NCI-H2107 treated with DMSO at 0.1 percent for 48 hours (cell line): ENCODE measurements at regions not wholly inside any gene's neighbourhood (a gene's known extent, or its start where the extent isn't known, plus 50 kb on each side); places are given as distances from the start of the nearest gene placed in this dataset.

Experiments used
- DNase-seq: peaks from one replicate; lab custom pipeline; 2025; ENCODE audit not compliant: unreplicated experiment; lab: John Stamatoyannopoulos, UW

DNA sequence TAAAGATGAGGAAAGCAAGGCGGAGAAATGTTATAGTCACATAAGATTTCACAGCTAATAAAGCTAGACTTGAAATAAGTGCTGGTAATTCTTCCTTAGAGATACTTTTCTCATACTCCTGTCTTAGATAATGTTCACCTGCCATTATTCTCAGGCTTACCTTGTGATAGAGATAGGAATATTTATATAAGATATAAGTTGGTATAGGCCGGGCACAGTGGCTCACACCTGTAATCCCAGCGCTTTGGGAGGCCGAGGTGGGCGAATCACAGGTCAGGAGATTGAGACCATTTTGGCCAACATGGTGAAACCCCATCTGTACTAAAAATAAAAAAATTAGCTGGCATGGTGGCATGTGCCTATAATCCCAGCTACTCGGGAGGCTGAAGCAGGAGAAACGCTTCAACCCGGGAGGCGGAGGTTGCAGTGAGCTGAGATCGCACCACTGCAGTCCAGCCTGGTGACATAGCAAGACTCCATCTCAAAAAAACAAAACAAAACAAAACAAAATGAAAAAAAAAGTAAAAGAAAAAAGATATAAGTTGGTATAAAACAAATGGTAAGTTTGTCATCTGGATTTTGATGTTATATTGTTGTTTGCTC lies 1918.4 kb downstream of the MAT2B start:
- DNase-seq: no peak

DNA sequence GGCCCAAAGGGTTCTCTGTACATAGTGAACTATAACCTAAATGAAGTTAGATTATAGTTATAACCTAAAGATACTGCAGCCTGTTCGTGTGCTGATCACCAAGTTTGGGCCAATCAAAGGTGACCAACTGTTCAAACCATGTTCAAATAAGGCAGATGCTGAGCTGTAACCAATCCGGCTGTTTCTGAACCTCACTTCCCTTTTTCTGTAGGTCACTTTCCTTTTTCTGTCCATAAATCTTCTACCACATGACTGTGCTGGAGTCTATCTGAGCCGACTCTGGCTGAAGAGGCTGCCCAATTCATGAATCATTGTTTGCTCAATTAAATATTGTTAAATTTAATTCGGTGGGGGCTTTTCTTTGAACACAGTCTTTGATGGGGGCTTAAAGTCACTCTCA lies 1920.2 kb downstream of the MAT2B start:
- DNase-seq: no peak

GRCh38 chr5:165448753-165449152 lies 1943.3 kb downstream of the MAT2B start:
- no peak for DNase-seq

GRCh38 chr5:165457859-165458481 lies 1952.6 kb downstream of the MAT2B start:
- no peak for DNase-seq

DNA sequence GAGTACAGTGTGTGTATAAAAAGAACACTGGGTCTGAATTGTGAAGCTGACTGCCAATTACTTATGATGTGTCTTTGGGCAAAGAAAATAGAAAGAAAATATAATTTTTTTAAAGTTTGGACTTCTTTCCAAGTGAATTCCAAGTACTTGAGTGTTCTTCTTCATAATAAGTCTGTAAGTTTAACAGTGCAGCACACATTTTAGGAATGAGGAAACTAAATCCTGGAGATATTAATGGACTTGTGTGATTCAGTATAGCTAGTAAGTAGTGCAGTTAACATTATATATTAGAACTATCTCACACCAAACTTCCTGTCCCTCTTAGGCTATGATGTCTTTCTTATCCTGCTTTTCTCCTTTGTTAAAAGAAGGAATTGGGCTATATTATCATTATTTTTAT lies 1953.8 kb downstream of the MAT2B start:
- DNase-seq: no peak

DNA sequence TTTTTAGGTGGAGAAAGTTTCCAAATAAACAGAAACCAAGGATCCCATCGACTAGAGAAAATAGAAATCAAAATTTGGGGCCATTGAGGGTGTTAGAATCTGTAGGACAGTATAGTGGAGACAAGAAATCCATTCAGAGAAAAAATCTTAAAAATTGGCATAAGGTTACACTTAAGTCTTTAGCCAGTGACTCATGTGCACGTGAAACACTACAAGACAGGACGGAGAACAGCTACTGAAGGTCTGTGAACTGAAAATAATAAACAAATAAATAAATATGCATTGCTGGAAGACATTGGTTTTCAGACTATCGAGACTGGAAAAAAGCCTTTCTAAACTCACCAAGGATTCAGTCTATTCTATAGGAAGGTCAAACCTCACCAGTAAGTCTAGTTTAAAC lies 1955.5 kb downstream of the MAT2B start:
- no peak for DNase-seq

- DNase-seq: no peak
These were observed 1972.1 kb downstream of the MAT2B start for GRCh38 chr5:165477546-165477945.

DNA sequence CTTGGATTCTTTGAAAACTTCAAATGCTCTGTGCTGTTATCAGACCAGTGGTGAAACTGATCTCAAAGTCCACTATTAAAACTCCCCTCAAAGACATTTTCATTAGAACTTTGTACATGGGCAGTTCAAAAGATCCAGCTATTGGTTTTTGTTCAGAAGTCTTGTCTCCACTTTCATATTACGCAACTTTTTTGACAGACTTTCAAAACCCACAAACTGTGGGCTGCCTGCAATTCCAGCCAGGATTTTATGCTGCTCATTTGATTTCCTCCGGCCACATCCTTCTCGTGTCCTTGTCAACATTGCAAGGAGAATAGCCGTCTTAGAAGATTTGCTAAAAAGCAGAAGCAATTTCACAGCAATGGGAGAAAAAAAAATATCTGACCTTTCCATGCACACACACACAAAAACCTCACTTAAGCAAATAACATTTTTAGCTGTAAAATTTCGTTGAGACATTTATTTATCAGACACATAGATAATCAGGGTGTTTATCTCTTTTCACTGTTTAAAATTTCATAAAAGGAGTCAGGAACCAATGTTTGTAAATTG lies 1990.5 kb downstream of the MAT2B start:
- DNase-seq: no peak

GRCh38 chr5:165497707-165498106 lies 1992.3 kb downstream of the MAT2B start:
- DNase-seq: no peak

GRCh38 chr5:165502893-165503691 lies 1997.7 kb downstream of the MAT2B start:
- DNase-seq: no peak

- no peak for DNase-seq
These were observed 1999.3 kb downstream of the MAT2B start for GRCh38 chr5:165504674-165505073.

- DNase-seq: no peak
These were observed 2002.9 kb downstream of the MAT2B start for GRCh38 chr5:165508286-165508685.

DNA sequence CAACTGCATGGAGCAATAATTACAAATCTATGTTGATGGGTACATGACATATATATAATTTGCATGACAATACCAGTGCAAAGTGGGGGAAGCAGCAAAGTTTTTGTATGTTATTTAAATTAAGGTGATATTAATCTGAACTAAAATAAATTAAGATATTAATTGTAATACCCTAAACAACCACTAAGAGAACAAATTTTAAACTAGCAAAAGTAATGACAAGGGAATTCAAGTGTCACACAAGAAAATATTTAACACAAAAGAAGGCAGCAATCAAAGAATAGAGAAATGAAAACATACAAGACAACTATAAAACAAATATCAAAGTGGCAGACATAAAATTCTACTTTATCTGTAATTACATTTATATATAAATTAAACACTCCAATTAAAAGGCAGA lies 2003.4 kb downstream of the MAT2B start:
- no peak for DNase-seq

DNA sequence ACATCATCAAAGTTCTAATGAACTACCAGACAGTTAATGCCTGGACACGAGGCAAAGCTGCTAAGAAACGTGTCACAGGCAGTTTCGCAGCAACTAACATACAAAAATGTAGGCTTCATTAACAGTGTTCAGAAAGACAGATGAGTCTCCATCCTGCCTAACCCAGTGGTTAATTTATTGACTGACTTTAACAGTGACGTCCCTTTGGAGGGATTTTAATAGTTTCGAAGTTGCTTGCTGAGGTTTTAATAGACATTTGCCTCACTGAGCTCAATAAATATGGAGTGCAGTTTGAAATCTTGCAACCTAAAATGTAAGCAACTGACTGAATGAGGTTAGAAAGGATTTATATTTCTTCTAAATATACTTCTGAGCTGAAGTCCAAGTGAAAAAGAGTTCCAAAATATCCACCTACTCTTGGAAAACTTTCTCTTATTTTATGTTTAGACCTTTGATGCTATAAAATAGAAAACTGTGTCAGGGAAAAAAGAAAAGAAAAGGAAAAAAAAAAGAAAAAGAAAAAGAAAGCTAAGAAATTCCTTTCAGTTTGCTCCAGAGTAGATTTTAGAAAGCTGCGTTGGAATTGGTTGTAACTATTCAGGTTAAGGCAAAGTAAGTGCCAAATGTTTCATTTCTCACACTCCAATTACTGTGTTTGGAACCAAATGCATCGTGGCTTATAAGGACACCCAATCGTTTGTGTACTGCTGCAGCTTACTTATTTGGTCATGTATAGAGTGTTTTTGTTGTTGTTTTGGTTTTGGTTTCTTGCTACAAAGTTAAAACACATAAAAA lies 2016.6 kb downstream of the MAT2B start:
- no peak for DNase-seq

GRCh38 chr5:165525271-165525670 lies 2019.9 kb downstream of the MAT2B start:
- no peak for DNase-seq

- DNase-seq: no peak
These were observed 2020.9 kb downstream of the MAT2B start for GRCh38 chr5:165526357-165526756.

DNA sequence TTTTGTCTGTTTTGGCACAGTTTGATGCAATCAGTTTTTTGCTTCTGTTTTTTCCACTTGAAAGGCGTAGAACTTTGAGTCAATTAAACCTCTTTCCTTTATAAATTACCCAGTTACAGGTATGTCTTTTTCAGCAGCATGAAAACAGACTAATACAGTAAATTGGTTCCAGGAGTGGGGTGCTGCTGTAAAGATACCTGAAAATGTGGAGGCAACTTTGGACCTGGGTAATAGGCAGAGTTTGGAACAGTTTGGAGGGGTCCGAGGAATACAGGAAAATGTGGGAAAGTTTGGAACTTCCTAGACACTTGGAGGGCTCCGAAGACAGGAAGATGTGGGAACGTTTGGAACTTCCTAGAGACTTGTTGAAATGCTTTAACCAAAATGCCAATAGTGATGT lies 2022.2 kb downstream of the MAT2B start:
- no peak for DNase-seq

- no peak for DNase-seq
These were observed 2032.6 kb downstream of the MAT2B start for GRCh38 chr5:165538065-165538464.

DNA sequence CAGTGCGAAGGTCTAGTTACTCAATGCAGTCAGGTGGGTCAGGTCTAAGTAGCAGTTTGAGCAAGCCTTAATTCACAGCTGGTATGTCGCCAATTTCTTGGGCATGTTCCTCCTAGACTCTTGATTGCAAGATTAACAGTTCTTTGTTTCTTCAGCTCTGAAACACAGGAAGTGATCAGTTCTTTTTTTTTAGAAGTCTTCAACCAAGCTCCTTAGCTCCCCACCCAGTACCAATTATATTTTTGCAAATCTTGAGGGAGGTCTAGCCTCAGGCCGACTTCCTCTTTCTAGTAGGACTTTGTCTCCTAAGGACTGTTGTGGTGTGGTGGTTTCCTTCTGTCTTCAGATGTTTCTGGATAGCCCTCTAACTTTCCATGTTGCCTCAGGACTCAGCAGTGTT lies 2054.2 kb downstream of the MAT2B start:
- DNase-seq: no peak

DNA sequence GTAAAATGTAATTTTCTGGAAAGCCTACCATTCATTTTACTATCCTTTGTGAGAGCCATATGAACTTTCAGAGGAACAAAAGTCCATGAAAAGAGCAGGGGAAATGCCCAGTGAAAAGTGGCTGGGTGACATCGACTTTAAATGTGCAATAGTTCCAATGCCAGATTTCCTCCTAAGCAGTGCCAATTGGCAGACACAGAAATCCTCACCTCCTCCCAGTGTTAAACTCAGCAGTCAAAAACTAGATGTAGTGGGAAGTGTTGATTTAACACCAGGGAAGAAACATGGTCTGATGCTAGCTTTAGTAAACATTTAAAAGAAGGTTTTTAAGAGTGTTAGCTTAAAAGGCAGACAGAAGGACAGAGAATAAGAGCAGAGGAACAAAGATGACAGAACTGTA lies 2055.2 kb downstream of the MAT2B start:
- no peak for DNase-seq

DNA sequence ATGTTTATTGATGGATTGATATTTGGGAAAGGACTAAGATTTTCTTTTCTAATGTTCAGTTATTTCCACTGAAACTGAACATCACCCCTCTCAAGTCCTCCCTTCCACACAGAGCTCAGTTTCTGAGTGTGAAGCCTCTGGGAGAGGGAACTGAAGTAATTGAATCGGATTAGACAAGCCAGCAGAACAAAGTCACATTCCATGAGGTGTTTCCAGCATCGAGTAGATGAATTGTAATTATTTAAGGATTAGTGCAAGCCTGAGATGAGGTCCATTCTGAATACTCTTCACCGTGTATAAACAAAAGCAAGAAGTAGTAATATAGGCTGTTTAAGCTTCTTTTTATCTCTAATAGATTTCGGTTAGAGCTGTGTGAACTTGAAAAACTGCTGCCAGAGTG lies 2060.5 kb downstream of the MAT2B start:
- DNase-seq: no peak
